ENCODE measurements at regions not wholly inside any gene's neighbourhood (a gene's known extent, or its start where the extent isn't known, plus 50 kb on each side); places are given as distances from the start of the nearest gene placed in this dataset.

GRCh38 chr5:129372025-129372424 is 88.1 kb upstream of the ADAMTS19 start:
- TF ChIP-seq GATA2 (IDR thresholded peaks at IDR 0.05; ENCODE audit: low read depth, low read length) (no peak), GATA3 (IDR thresholded peaks at IDR 0.05; ENCODE audit: low read depth, low read length) (no peak)

Measured in SH-SY5Y (cell line).